OCI-LY7 (cell line): ENCODE measurements at regions not wholly inside any gene's neighbourhood (a gene's known extent, or its start where the extent isn't known, plus 50 kb on each side); places are given as distances from the start of the nearest gene placed in this dataset.
"Not testable (repeated sequence)": the region's sequence is repeated elsewhere in the genome, so short reads cannot be mapped to it uniquely, and the experiment has no call there.

Experiments
- EZH2phosphoT487 ChIP-seq: fragments of 200-600 bp; sonication (generic); IDR thresholded peaks from 2 replicates; pipeline ENCODE4 v1.6.1; 2018; ENCODE audit warnings: low read depth, borderline replicate concordance, mild to moderate bottlenecking, mixed run types, antibody characterized with exemption, low read length, moderate library complexity, mixed read lengths
- TF ChIP-seq, protein P1 (sequence below): fragments of 200-600 bp; sonication (generic); conservative IDR thresholded peaks from 2 replicates; pipeline ENCODE4 v1.5.1; 2014; ENCODE audit warnings: mild to moderate bottlenecking, antibody characterized with exemption, low read length, moderate library complexity, mixed read lengths

DNA sequence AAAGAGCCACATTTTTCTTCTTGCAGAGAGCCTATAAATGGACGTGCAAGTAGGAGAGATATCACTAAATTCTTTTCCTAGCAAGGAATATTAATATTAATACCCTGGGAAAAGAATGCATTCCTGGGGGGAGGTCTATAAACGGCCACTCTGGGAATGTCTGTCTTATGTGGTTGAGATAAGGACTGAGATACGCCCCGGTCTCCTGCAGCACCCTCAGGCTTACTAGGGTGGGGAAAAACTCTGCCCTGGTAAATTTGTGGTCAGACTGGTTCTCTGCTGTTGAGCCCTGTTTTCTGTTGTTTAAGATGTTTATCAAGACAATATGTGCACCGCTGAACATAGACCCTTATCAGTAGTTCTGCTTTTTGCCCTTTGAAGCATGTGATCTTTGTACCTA is 75.6 kb downstream of the ZNF467 start:
- TF ChIP-seq, protein P1, sequence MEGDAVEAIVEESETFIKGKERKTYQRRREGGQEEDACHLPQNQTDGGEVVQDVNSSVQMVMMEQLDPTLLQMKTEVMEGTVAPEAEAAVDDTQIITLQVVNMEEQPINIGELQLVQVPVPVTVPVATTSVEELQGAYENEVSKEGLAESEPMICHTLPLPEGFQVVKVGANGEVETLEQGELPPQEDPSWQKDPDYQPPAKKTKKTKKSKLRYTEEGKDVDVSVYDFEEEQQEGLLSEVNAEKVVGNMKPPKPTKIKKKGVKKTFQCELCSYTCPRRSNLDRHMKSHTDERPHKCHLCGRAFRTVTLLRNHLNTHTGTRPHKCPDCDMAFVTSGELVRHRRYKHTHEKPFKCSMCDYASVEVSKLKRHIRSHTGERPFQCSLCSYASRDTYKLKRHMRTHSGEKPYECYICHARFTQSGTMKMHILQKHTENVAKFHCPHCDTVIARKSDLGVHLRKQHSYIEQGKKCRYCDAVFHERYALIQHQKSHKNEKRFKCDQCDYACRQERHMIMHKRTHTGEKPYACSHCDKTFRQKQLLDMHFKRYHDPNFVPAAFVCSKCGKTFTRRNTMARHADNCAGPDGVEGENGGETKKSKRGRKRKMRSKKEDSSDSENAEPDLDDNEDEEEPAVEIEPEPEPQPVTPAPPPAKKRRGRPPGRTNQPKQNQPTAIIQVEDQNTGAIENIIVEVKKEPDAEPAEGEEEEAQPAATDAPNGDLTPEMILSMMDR, result not testable (repeated sequence)
- TF ChIP-seq EZH2phosphoT487, result not testable (repeated sequence)
